Endodermal cell (in vitro differentiated cells): ENCODE measurements at regions not wholly inside any gene's neighbourhood (a gene's known extent, or its start where the extent isn't known, plus 50 kb on each side); places are given as distances from the start of the nearest gene placed in this dataset.

Source experiments
- DNase-seq: peaks from one replicate; pipeline ENCODE4 v3.0.0-alpha.2; 2017
- H3K27ac ChIP-seq: 2 replicates; pipeline ENCODE4 v1.5.1; 2013; ENCODE audit warnings: mild to moderate bottlenecking, low read depth, low read length, moderate library complexity
- H3K27me3 ChIP-seq: 2 replicates; pipeline ENCODE4 v1.6.1; 2013; ENCODE audit warnings: mild to moderate bottlenecking, low read length, moderate library complexity; ENCODE audit not compliant: insufficient read depth, control insufficient read depth, poor library complexity, severe bottlenecking
- H3K36me3 ChIP-seq: 2 replicates; pipeline ENCODE4 v1.7.0; 2013; ENCODE audit warnings: mild to moderate bottlenecking, low read length, moderate library complexity; ENCODE audit not compliant: control insufficient read depth, insufficient read depth
- H3K4me1 ChIP-seq: one replicate; pipeline ENCODE4 v1.7.0; 2013; ENCODE audit warnings: low read length; ENCODE audit not compliant: control insufficient read depth, insufficient read depth
- H3K4me3 ChIP-seq: 2 replicates; pipeline ENCODE4 v1.5.1; 2013; ENCODE audit warnings: mild to moderate bottlenecking, low read length, moderate library complexity
- H3K9ac ChIP-seq: 2 replicates; pipeline ENCODE4 v1.6.1; 2013; ENCODE audit warnings: mild to moderate bottlenecking, low read length, moderate library complexity; ENCODE audit not compliant: poor library complexity, severe bottlenecking; ENCODE audit errors: extremely low read depth
- H3K9me3 ChIP-seq: 2 replicates; pipeline ENCODE4 v1.6.1; 2013; ENCODE audit warnings: mild to moderate bottlenecking, low read length, moderate library complexity; ENCODE audit not compliant: control insufficient read depth
- H3K27ac Mint-ChIP-seq: 2 replicates; pipeline ENCODE4 v1.8.0; 2020; ENCODE audit warnings: mixed read lengths
- H3K27me3 Mint-ChIP-seq: 2 replicates; pipeline ENCODE4 v1.8.0; 2021; ENCODE audit warnings: mild to moderate bottlenecking, mixed read lengths; ENCODE audit not compliant: insufficient read depth
- H3K36me3 Mint-ChIP-seq: 2 replicates; pipeline ENCODE4 v1.8.0; 2020; ENCODE audit warnings: low read depth, mixed read lengths
- H3K4me1 Mint-ChIP-seq: 2 replicates; pipeline ENCODE4 v1.8.0; 2020; ENCODE audit warnings: mixed read lengths
- H3K4me3 Mint-ChIP-seq: 2 replicates; pipeline ENCODE4 v1.8.0; 2020; ENCODE audit warnings: mild to moderate bottlenecking, moderate library complexity, mixed read lengths
- H3K9me3 Mint-ChIP-seq: 2 replicates; pipeline ENCODE4 v1.8.0; 2020; ENCODE audit warnings: mild to moderate bottlenecking, mixed read lengths
- CTCF ChIP-seq: fragments of 200-600 bp; sonication (generic); conservative IDR thresholded peaks from 2 replicates; pipeline ENCODE4 v1.5.0; 2021; ENCODE audit warnings: antibody characterized with exemption, mild to moderate bottlenecking
- WGBS, 2 experiments: methylation state at CpG; one replicate each; pipeline versions ENCODE4 v1.1.5 to v1.1.7; 2013; ENCODE audit warnings: missing lambda C conversion rate in 2 of 2, mixed read lengths in 1 of 2; ENCODE audit not compliant: insufficient coverage in 1 of 2, insufficient read length in 1 of 2; 5-methylcytosine and 5-hydroxymethylcytosine counted together

- Histone ChIP-seq H3K27me3 (no peaks in the 10 kb centered on the region), H3K4me3 (no peak overlapping the region), H3K4me1 (no peaks in the 10 kb centered on the region), H3K9me3 (no peaks in the 10 kb centered on the region), H3K36me3 (no peaks in the 10 kb centered on the region), H3K27ac (no peak overlapping the region), H3K9ac (no peak overlapping the region)
- H3K36me3 Mint-ChIP-seq = no peaks in the 10 kb centered on the region
- H3K4me1 Mint-ChIP-seq = peaks cover 5% of the 10 kb centered on the region
- no peaks in the 10 kb centered on the region for H3K9me3 Mint-ChIP-seq
- TF ChIP-seq CTCF = no peak
- H3K4me3 Mint-ChIP-seq = no peak overlapping the region
- H3K27ac Mint-ChIP-seq = no peak overlapping the region
- no peaks in the 10 kb centered on the region for H3K27me3 Mint-ChIP-seq
- DNase-seq = no peak
- WGBS, 2 experiments = 80 to 90% methylated on average over 1 to 4 of the region's 4 CpGs
These were observed 175.8 kb upstream of the DPH6 start for GRCh38 chr15:35721751-35722150.

- 87 to 90% methylated on average over 3 of the region's 3 CpGs for WGBS, 2 experiments
- Mint-ChIP-seq H3K9me3 (no peaks in the 10 kb centered on the region), H3K36me3 (no peaks in the 10 kb centered on the region), H3K4me3 (no peak overlapping the region), H3K27ac (no peak overlapping the region), H3K4me1 (peaks cover 5% of the 10 kb centered on the region), H3K27me3 (no peaks in the 10 kb centered on the region)
- no peak for TF ChIP-seq CTCF
- H3K27me3 ChIP-seq = no peaks in the 10 kb centered on the region
- H3K27ac ChIP-seq = no peak overlapping the region
- H3K4me3 ChIP-seq = no peak overlapping the region
- no peaks in the 10 kb centered on the region for H3K9me3 ChIP-seq
- no peak for DNase-seq
- H3K4me1 ChIP-seq = no peaks in the 10 kb centered on the region
- H3K9ac ChIP-seq = no peak overlapping the region
- no peaks in the 10 kb centered on the region for H3K36me3 ChIP-seq
These were observed 176.5 kb upstream of the DPH6 start for GRCh38 chr15:35722501-35722900.

GRCh38 chr15:35723120-35723847 is 177.3 kb upstream of the DPH6 start:
- Mint-ChIP-seq H3K36me3 (no peaks in the 10 kb centered on the region), H3K27ac (no peak overlapping the region), H3K4me3 (no peak overlapping the region), H3K27me3 (no peaks in the 10 kb centered on the region), H3K9me3 (no peaks in the 10 kb centered on the region), H3K4me1 (peaks cover 2% of the 10 kb centered on the region)
- H3K4me3 ChIP-seq = no peak overlapping the region
- no peak for TF ChIP-seq CTCF
- no peaks in the 10 kb centered on the region for H3K27me3 ChIP-seq
- 49 to 64% methylated on average over 3 to 5 of the region's 5 CpGs for WGBS, 2 experiments
- H3K27ac ChIP-seq = no peak overlapping the region
- no peaks in the 10 kb centered on the region for H3K36me3 ChIP-seq
- no peaks in the 10 kb centered on the region for H3K4me1 ChIP-seq
- H3K9ac ChIP-seq = no peak overlapping the region
- no peak for DNase-seq
- H3K9me3 ChIP-seq = no peaks in the 10 kb centered on the region
